HUES48 (cell line): ENCODE measurements at regions not wholly inside any gene's neighbourhood (a gene's known extent, or its start where the extent isn't known, plus 50 kb on each side); places are given as distances from the start of the nearest gene placed in this dataset.

ENCODE experiments used
- H3K27ac ChIP-seq: one replicate; pipeline ENCODE4 v1.7.0; 2013; ENCODE audit warnings: low read depth, low read length, inconsistent platforms
- H3K27me3 ChIP-seq: 2 replicates; pipeline ENCODE4 v1.6.1; 2013; ENCODE audit warnings: mild to moderate bottlenecking, low read length; ENCODE audit not compliant: control insufficient read depth, insufficient read depth
- H3K36me3 ChIP-seq: 2 replicates; pipeline ENCODE4 v1.6.1; 2013; ENCODE audit warnings: low read length; ENCODE audit not compliant: control insufficient read depth, insufficient read depth
- H3K4me1 ChIP-seq: 2 replicates; pipeline ENCODE4 v1.6.1; 2013; ENCODE audit warnings: mild to moderate bottlenecking, low read length; ENCODE audit not compliant: control insufficient read depth, insufficient read depth
- H3K4me3 ChIP-seq: 2 replicates; pipeline ENCODE4 v1.5.1; 2013; ENCODE audit warnings: mild to moderate bottlenecking, low read depth, low read length
- H3K9ac ChIP-seq: 2 replicates; pipeline ENCODE4 v1.6.1; 2013; ENCODE audit warnings: mild to moderate bottlenecking, low read depth, low read length, moderate library complexity
- H3K9me3 ChIP-seq: 2 replicates; pipeline ENCODE4 v1.6.1; 2013; ENCODE audit warnings: low read length; ENCODE audit not compliant: control insufficient read depth, insufficient read depth

DNA sequence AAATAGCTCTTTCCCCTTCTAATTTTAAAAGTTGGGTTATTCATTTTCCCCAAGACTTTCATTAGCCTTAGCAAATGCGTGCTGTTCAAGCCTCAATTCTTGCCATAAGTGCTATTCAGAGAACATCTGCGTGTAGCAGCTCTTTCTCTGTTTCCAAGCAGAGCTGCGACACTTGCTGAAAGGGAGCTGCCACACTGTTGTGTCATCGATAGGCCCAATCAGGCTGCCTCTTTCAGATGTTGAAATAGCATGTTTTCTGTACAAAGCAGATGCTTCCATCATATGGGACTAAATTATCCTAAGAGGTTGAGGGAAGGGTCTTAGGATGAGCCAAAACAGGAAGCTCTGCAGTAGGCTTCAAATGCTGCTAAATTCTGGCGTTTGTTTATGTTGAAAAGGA lies 220.9 kb upstream of the CDC14C start:
- H3K4me1 ChIP-seq, result no peaks in the 10 kb centered on the region
- no peak overlapping the region for H3K4me3 ChIP-seq
- H3K9me3 ChIP-seq, result no peaks in the 10 kb centered on the region
- no peaks in the 10 kb centered on the region for H3K27me3 ChIP-seq
- no peaks in the 10 kb centered on the region for H3K36me3 ChIP-seq
- H3K9ac ChIP-seq, result no peak overlapping the region
- H3K27ac ChIP-seq, result no peak overlapping the region

GRCh38 chr7:48708122-48708521 lies 216.2 kb upstream of the CDC14C start:
- Histone ChIP-seq H3K27ac (peak overlapping the region; percentile 46), H3K9ac (no peak overlapping the region), H3K4me3 (no peak overlapping the region), H3K9me3 (no peaks in the 10 kb centered on the region), H3K36me3 (no peaks in the 10 kb centered on the region), H3K27me3 (no peaks in the 10 kb centered on the region), H3K4me1 (no peaks in the 10 kb centered on the region)

- H3K27ac ChIP-seq, result peak overlapping the region; percentile 46
- H3K36me3 ChIP-seq, result no peaks in the 10 kb centered on the region
- no peaks in the 10 kb centered on the region for H3K4me1 ChIP-seq
- H3K27me3 ChIP-seq, result no peaks in the 10 kb centered on the region
- no peaks in the 10 kb centered on the region for H3K9me3 ChIP-seq
- H3K9ac ChIP-seq, result no peak overlapping the region
- no peak overlapping the region for H3K4me3 ChIP-seq
Observed at GRCh38 chr7:48708635-48709034, 215.7 kb upstream of the CDC14C start.

GRCh38 chr7:48710995-48711394 lies 213.4 kb upstream of the CDC14C start:
- H3K9ac ChIP-seq, result no peak overlapping the region
- H3K9me3 ChIP-seq, result no peaks in the 10 kb centered on the region
- no peaks in the 10 kb centered on the region for H3K4me1 ChIP-seq
- H3K36me3 ChIP-seq, result no peaks in the 10 kb centered on the region
- H3K27ac ChIP-seq, result no peak overlapping the region
- H3K4me3 ChIP-seq, result no peak overlapping the region
- no peaks in the 10 kb centered on the region for H3K27me3 ChIP-seq

- Histone ChIP-seq H3K4me1 (no peaks in the 10 kb centered on the region), H3K27ac (no peak overlapping the region), H3K27me3 (no peaks in the 10 kb centered on the region), H3K4me3 (no peak overlapping the region), H3K9ac (no peak overlapping the region), H3K9me3 (no peaks in the 10 kb centered on the region; the same call in 1 of the 2 replicates), H3K36me3 (no peaks in the 10 kb centered on the region)
Observed at GRCh38 chr7:48718731-48719378, 205.5 kb upstream of the CDC14C start.

GRCh38 chr7:48728799-48729198 lies 195.5 kb upstream of the CDC14C start:
- H3K27ac ChIP-seq, result no peak overlapping the region
- no peak overlapping the region for H3K4me3 ChIP-seq
- H3K9ac ChIP-seq, result no peak overlapping the region
- peaks cover 10% of the 10 kb centered on the region for H3K9me3 ChIP-seq
- H3K36me3 ChIP-seq, result no peaks in the 10 kb centered on the region
- H3K4me1 ChIP-seq, result no peaks in the 10 kb centered on the region
- no peaks in the 10 kb centered on the region for H3K27me3 ChIP-seq

DNA sequence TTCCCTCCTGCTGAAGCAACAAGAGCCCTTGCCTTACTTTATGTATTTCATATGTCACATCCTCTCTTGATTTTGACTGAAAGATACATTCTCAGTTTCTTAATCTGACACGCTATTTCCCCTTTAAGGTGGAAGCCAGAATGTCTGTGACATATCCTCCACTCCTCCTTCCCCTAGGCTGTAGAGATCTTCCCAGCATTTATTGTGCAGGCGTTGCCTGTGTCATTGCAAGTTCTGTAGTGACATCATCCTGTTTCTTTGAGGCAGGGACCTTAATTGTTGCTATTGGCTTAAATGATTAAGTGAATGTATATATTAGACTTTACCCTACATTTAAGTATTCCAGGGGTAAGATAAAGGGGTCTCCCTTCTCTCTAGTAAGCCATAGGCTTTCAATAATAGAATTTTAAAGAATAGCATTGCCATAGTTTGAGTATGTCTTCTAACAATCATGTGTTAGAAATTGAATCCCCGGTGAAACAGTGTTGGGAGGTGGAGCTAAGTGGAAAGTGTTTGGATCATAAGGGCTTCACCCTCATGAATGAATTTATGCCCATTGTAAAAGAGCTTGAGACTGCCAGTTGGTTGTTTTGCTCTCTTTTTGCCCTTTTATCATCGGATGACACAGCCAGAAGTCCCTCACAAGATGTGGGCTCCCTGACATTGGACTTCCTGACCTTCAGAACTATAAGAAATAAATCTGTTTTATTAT lies 189.5 kb upstream of the CDC14C start:
- no peak overlapping the region for H3K4me3 ChIP-seq
- H3K27me3 ChIP-seq, result no peaks in the 10 kb centered on the region
- H3K27ac ChIP-seq, result no peak overlapping the region
- no peaks in the 10 kb centered on the region for H3K4me1 ChIP-seq
- no peaks in the 10 kb centered on the region for H3K36me3 ChIP-seq
- H3K9ac ChIP-seq, result no peak overlapping the region
- H3K9me3 ChIP-seq, result peaks cover 12% of the 10 kb centered on the region; the same call in 1 of the 2 replicates

GRCh38 chr7:48741545-48741944 lies 182.8 kb upstream of the CDC14C start:
- H3K27me3 ChIP-seq, result no peaks in the 10 kb centered on the region
- H3K36me3 ChIP-seq, result no peaks in the 10 kb centered on the region
- H3K9ac ChIP-seq, result no peak overlapping the region
- no peak overlapping the region for H3K4me3 ChIP-seq
- no peak overlapping the region for H3K27ac ChIP-seq
- H3K9me3 ChIP-seq, result peaks cover 12% of the 10 kb centered on the region; the same call in 1 of the 2 replicates
- H3K4me1 ChIP-seq, result no peaks in the 10 kb centered on the region

GRCh38 chr7:48742079-48742798 lies 182.1 kb upstream of the CDC14C start:
- H3K4me1 ChIP-seq, result no peaks in the 10 kb centered on the region
- no peak overlapping the region for H3K4me3 ChIP-seq
- H3K27me3 ChIP-seq, result no peaks in the 10 kb centered on the region
- no peak overlapping the region for H3K9ac ChIP-seq
- no peak overlapping the region for H3K27ac ChIP-seq
- no peaks in the 10 kb centered on the region for H3K36me3 ChIP-seq
- H3K9me3 ChIP-seq, result peaks cover 12% of the 10 kb centered on the region; the same call in 1 of the 2 replicates

DNA sequence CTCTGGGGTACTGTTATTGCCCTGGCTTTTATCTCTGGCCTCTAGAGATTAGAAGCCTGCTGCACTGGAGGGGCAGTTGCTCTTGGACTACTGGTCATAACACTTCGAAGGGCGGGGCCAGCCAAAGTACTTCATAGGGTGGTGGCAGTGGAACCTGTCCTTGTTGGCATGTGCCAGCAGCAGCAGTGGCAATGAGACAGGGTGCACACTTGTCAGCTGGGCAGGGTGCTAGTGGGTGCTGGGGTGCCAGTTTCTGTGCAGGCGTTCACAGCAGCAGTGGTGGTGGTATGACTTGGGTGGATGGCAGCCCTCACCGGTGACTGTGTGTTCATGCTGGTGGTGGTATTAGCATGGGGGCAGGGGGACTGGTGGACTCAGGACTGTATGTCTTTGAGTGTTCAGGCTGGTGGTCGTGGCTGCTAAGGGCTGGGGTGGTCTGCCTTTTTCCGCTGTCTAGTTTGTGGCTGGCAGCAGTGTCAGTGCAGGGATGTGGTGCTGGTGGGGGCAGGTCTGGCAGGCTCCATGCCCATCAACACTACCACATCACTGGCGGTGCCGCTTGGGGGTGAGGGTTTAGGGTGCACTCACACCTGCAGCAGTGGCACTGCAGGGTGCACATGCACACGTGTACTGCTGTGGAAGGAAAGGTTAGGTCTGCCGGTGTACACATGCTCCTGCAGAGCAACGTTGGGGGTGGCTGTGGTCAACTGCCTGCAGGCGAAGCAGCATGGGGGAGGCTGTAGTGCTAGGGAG lies 176.1 kb upstream of the CDC14C start:
- Histone ChIP-seq H3K36me3 (no peaks in the 10 kb centered on the region), H3K27me3 (no peaks in the 10 kb centered on the region), H3K27ac (no peak overlapping the region), H3K4me1 (no peaks in the 10 kb centered on the region), H3K4me3 (no peak overlapping the region), H3K9me3 (no peaks in the 10 kb centered on the region), H3K9ac (no peak overlapping the region)
